ENCODE measurements at regions not wholly inside any gene's neighbourhood (a gene's known extent, or its start where the extent isn't known, plus 50 kb on each side); places are given as distances from the start of the nearest gene placed in this dataset.
"Not testable (repeated sequence)": the region's sequence is repeated elsewhere in the genome, so short reads cannot be mapped to it uniquely, and the experiment has no call there.

- DNase-seq, result no peak
Observed at GRCh38 chr1:83508485-83509151, 490.3 kb downstream of the TTLL7 start.

- DNase-seq, result no peak
Observed at GRCh38 chr1:83505148-83505547, 493.8 kb downstream of the TTLL7 start.

GRCh38 chr1:83503153-83503552 is 495.8 kb downstream of the TTLL7 start:
- DNase-seq, result no peak

GRCh38 chr1:83500987-83501591 is 497.8 kb downstream of the TTLL7 start:
- DNase-seq, result no peak

GRCh38 chr1:83500531-83500930 is 498.4 kb downstream of the TTLL7 start:
- no peak for DNase-seq

GRCh38 chr1:83499998-83500397 is 498.9 kb downstream of the TTLL7 start:
- DNase-seq, result no peak

GRCh38 chr1:83497563-83497962 is 501.4 kb downstream of the TTLL7 start:
- DNase-seq, result no peak

GRCh38 chr1:83495560-83495959 is 503.4 kb downstream of the TTLL7 start:
- no peak for DNase-seq

GRCh38 chr1:83493633-83494032 is 505.3 kb downstream of the TTLL7 start:
- DNase-seq, result no peak

GRCh38 chr1:83491930-83492329 is 507.0 kb downstream of the TTLL7 start:
- no peak for DNase-seq

- no peak for DNase-seq
Observed at GRCh38 chr1:83490988-83491387, 507.9 kb downstream of the TTLL7 start.

- DNase-seq, result not testable (repeated sequence)
Observed at GRCh38 chr1:83488105-83488504, 510.8 kb downstream of the TTLL7 start.

- not testable (repeated sequence) for DNase-seq
Observed at GRCh38 chr1:83487460-83487859, 511.5 kb downstream of the TTLL7 start.

GRCh38 chr1:83485314-83486019 is 513.5 kb downstream of the TTLL7 start:
- DNase-seq, result not testable (repeated sequence)

GRCh38 chr1:83481284-83481683 is 517.6 kb downstream of the TTLL7 start:
- not testable (repeated sequence) for DNase-seq

- DNase-seq, result not testable (repeated sequence)
Observed at GRCh38 chr1:83479591-83480239, 519.2 kb downstream of the TTLL7 start.

- DNase-seq, result not testable (repeated sequence)
Observed at GRCh38 chr1:83478127-83478526, 520.8 kb downstream of the TTLL7 start.

GRCh38 chr1:83476518-83476917 is 522.4 kb downstream of the TTLL7 start:
- DNase-seq, result not testable (repeated sequence)

GRCh38 chr1:83474946-83475345 is 524.0 kb downstream of the TTLL7 start:
- DNase-seq, result not testable (repeated sequence)

- not testable (repeated sequence) for DNase-seq
Observed at GRCh38 chr1:83473986-83474385, 524.9 kb downstream of the TTLL7 start.

GRCh38 chr1:83472066-83472465 is 526.9 kb downstream of the TTLL7 start:
- not testable (repeated sequence) for DNase-seq

- not testable (repeated sequence) for DNase-seq
Observed at GRCh38 chr1:83471272-83471671, 527.7 kb downstream of the TTLL7 start.

GRCh38 chr1:83468336-83468735 is 530.6 kb downstream of the TTLL7 start:
- not testable (repeated sequence) for DNase-seq

Data from activated CD4-positive, CD25-positive, alpha-beta regulatory T cell treated with anti-CD3 and anti-CD28 coated beads, Interleukin-2, amount 50 U/mL, for 72 hours (primary cell).